Type B pancreatic cell (in vitro differentiated cells): ENCODE measurements at regions not wholly inside any gene's neighbourhood (a gene's known extent, or its start where the extent isn't known, plus 50 kb on each side); places are given as distances from the start of the nearest gene placed in this dataset.

Experiments
- DNase-seq: peaks from one replicate; pipeline ENCODE4 v3.0.0; 2021; ENCODE audit warnings: mixed read lengths; ENCODE audit not compliant: unreplicated experiment; ENCODE audit errors: extremely low spot score
- H3K27ac Mint-ChIP-seq: 2 replicates; pipeline ENCODE4 v1.8.0; 2021; ENCODE audit warnings: mild to moderate bottlenecking, mixed read lengths
- H3K27me3 Mint-ChIP-seq: 2 replicates; pipeline ENCODE4 v1.8.0; 2021; ENCODE audit warnings: mixed read lengths
- H3K36me3 Mint-ChIP-seq: 2 replicates; pipeline ENCODE4 v1.8.0; 2021; ENCODE audit warnings: mixed read lengths
- H3K4me1 Mint-ChIP-seq: one replicate; pipeline ENCODE4 v1.8.0; 2021; ENCODE audit warnings: mixed read lengths; ENCODE audit not compliant: unreplicated experiment
- H3K4me3 Mint-ChIP-seq: 2 replicates; pipeline ENCODE4 v1.8.0; 2021; ENCODE audit warnings: mild to moderate bottlenecking, mixed read lengths
- H3K9me3 Mint-ChIP-seq: 2 replicates; pipeline ENCODE4 v1.8.0; 2021; ENCODE audit warnings: mixed read lengths
- CTCF ChIP-seq: fragments of 200-600 bp; sonication (generic); conservative IDR thresholded peaks from 2 replicates; pipeline ENCODE4 v1.5.0; 2021; ENCODE audit warnings: antibody characterized with exemption, mild to moderate bottlenecking

- peaks cover 5% of the 10 kb centered on the region for H3K36me3 Mint-ChIP-seq
- no peak overlapping the region for H3K4me3 Mint-ChIP-seq
- TF ChIP-seq CTCF = no peak
- DNase-seq = no peak
- no peak overlapping the region for H3K27ac Mint-ChIP-seq
- H3K4me1 Mint-ChIP-seq = no peaks in the 10 kb centered on the region
- no peaks in the 10 kb centered on the region for H3K27me3 Mint-ChIP-seq
- H3K9me3 Mint-ChIP-seq = peaks cover under 1% of the 10 kb centered on the region
These were observed 312.0 kb upstream of the TMC3 start for GRCh38 chr15:81686021-81686420.

DNA sequence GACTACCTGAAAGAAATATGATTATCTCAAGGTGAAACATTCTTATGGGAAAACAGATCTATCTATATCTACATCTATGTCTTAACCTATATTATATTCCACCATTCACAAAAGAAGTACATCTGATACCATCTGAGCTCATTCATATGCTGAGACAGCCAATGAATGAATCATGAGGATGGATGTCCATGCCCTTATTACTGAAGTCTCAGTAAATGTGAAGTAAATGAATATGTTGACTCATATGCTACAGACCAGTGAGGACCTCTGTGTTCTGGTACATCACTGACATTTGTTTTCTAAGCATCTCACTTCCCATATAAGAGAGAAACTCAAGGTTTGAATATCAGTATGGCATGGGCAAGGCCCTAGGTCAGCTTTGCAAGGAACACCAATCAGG is 311.2 kb upstream of the TMC3 start:
- H3K4me1 Mint-ChIP-seq = no peaks in the 10 kb centered on the region
- H3K9me3 Mint-ChIP-seq = peaks cover 4% of the 10 kb centered on the region
- DNase-seq = no peak
- H3K4me3 Mint-ChIP-seq = no peak overlapping the region
- no peaks in the 10 kb centered on the region for H3K27me3 Mint-ChIP-seq
- TF ChIP-seq CTCF = no peak
- H3K27ac Mint-ChIP-seq = no peak overlapping the region
- peaks cover 5% of the 10 kb centered on the region for H3K36me3 Mint-ChIP-seq

DNA sequence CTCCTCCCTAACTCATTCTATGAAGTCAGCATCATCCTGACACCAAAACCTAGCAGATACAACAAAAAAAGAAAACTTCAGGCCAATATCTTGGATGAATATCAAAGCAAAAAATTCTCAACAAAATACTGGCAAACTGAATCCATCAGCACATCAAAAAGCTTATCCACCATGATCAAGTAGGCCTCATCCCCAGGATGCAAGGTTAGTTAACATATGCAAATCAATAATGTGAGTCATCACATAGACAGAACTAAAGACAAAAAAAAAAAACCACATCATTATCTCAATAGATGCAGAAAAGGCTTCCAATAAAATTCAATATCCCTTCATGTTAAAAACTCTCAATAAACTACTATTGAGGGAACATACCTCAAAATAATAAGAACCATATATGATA is 306.8 kb upstream of the TMC3 start:
- peaks cover 5% of the 10 kb centered on the region for H3K36me3 Mint-ChIP-seq
- DNase-seq = no peak
- H3K9me3 Mint-ChIP-seq = peaks cover 17% of the 10 kb centered on the region
- no peak overlapping the region for H3K27ac Mint-ChIP-seq
- no peaks in the 10 kb centered on the region for H3K27me3 Mint-ChIP-seq
- no peaks in the 10 kb centered on the region for H3K4me1 Mint-ChIP-seq
- H3K4me3 Mint-ChIP-seq = no peak overlapping the region
- no peak for TF ChIP-seq CTCF

DNA sequence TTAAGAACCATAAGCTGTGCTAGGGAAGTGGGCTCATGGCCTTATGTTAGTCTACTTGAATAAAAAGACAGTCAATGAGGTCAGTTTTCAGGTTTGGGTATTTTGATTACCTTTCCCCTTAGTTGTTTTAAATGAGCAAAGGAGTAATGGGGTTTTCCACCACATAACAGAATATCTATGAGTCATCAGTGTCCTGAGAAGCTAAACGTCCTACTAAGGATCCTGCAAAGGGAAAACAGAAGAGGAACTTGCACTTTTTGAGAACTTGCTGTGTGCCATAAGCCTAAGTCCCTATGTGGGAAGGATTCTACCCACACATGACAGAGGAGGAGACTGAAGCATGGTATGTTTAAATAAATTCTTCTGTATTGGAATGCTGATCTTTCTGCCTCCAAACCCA is 292.8 kb upstream of the TMC3 start:
- Mint-ChIP-seq H3K9me3 (no peaks in the 10 kb centered on the region), H3K4me1 (no peaks in the 10 kb centered on the region), H3K36me3 (no peaks in the 10 kb centered on the region), H3K4me3 (no peak overlapping the region), H3K27me3 (no peaks in the 10 kb centered on the region), H3K27ac (no peak overlapping the region)
- TF ChIP-seq CTCF = no peak
- DNase-seq = no peak

DNA sequence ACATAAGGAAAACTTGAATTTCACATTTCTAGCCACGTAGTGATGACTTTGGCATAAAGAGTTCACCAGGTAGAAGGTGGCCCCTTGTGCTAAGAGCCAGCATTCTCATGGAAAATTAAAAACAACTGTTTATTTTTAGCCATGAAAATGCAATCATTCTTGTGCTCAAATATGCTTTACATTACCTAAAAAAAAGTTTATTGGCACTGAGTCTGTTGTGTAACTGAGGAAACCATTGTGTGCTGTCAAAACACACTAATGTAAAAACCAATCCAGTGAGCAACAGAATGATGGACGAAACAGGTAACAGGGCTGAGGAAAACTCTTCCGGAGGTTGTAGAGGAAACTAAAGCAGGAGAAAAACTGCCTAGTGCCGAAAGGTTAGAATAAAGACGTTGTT is 287.0 kb upstream of the TMC3 start:
- Mint-ChIP-seq H3K27me3 (no peaks in the 10 kb centered on the region), H3K27ac (no peak overlapping the region), H3K36me3 (peaks cover 4% of the 10 kb centered on the region), H3K9me3 (peaks cover 3% of the 10 kb centered on the region), H3K4me1 (no peaks in the 10 kb centered on the region), H3K4me3 (no peak overlapping the region)
- DNase-seq = no peak
- TF ChIP-seq CTCF = no peak

GRCh38 chr15:81653259-81653658 is 279.2 kb upstream of the TMC3 start:
- Mint-ChIP-seq H3K27ac (no peak overlapping the region), H3K4me1 (no peaks in the 10 kb centered on the region), H3K36me3 (peaks cover 4% of the 10 kb centered on the region), H3K4me3 (no peak overlapping the region), H3K27me3 (no peaks in the 10 kb centered on the region), H3K9me3 (peaks cover 4% of the 10 kb centered on the region)
- TF ChIP-seq CTCF = no peak
- no peak for DNase-seq
